K562 (cell line): ENCODE measurements at regions not wholly inside any gene's neighbourhood (a gene's known extent, or its start where the extent isn't known, plus 50 kb on each side); places are given as distances from the start of the nearest gene placed in this dataset.

Source experiments
- AFF4 ChIP-seq: sonication (generic); formaldehyde crosslinking; IDR thresholded peaks from 2 replicates; pipeline ENCODE4 v1.8.0; 2023; ENCODE audit warnings: mild to moderate bottlenecking, missing genetic modification reagents
- ATF3 ChIP-seq, 2 experiments: fragments of 450-650 bp in 1 of 2; sonication (generic) in 1 of 2; formaldehyde crosslinking in 1 of 2; IDR thresholded peaks in 1 of 2; conservative IDR thresholded peaks in 1 of 2; 2 replicates each; pipeline versions ENCODE4 v1.6.1 to v1.8.1; 2016 to 2023; ENCODE audit warnings: mild to moderate bottlenecking in 2 of 2, moderate library complexity in 2 of 2, inconsistent platforms in 1 of 2, missing genetic modification reagents in 1 of 2
- CSDE1 ChIP-seq, 2 experiments: fragments of 450-650 bp; IDR thresholded peaks; 2 replicates each; pipeline ENCODE4 v1.6.1; 2016; ENCODE audit warnings: mild to moderate bottlenecking in 1 of 2
- FOXK1 ChIP-seq: sonication (generic); formaldehyde crosslinking; IDR thresholded peaks from 2 replicates; pipeline ENCODE4 v1.8.0; 2022; ENCODE audit warnings: missing genetic modification reagents, mild to moderate bottlenecking, borderline replicate concordance
- SMARCA4 ChIP-seq: fragments of 450-650 bp; IDR thresholded peaks from 2 replicates; pipeline ENCODE4 v1.6.1; 2016
- SRSF9 ChIP-seq: fragments of 200-400 bp; formaldehyde crosslinking; IDR thresholded peaks from 2 replicates; pipeline ENCODE4 v1.6.1; 2017; ENCODE audit warnings: low read depth, low read length, borderline replicate concordance
- USF1 ChIP-seq: sonication (generic); formaldehyde crosslinking; IDR thresholded peaks from 2 replicates; pipeline ENCODE4 v1.9.0; 2022; ENCODE audit warnings: mild to moderate bottlenecking, missing genetic modification reagents
- ZNF778 ChIP-seq: fragments of 450-650 bp; formaldehyde crosslinking; IDR thresholded peaks from 2 replicates; pipeline ENCODE4 v1.4.0; 2020; ENCODE audit warnings: mild to moderate bottlenecking, moderate library complexity
- ZNF780A ChIP-seq: fragments of 250-450 bp; sonication (Bioruptor Pico); IDR thresholded peaks from 2 replicates; pipeline ENCODE4 v1.5.0; 2021; ENCODE audit warnings: mild to moderate bottlenecking

DNA sequence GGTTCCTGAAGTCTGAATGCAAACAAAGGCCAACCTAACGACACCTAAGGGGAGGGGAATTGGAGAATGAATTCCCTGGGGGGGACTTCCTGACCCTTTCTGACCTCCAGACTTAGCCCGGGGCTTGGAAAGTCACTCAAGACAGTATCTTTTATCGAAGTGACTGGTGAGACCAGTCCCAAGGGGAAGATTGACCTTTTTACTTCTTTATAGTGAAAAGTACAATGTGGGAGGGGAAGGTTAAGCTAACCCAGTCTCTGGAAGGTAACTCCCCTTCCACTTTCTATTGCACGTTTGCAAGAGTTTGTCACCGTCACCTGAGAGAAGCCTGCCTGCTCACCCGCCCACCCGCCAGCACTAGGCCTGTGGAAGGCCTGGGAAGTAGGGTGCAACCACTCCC, 111.9 kb downstream of the EFNB2 start (continued):
- TF ChIP-seq USF1 (CRISPR knock-in tag) (no peak), SMARCA4 (no peak), ZNF778 (CRISPR knock-in tag) (no peak), CSDE1 (IDR thresholded peaks at IDR 0.05) (no peak), AFF4 (no peak), ATF3 (IDR thresholded peaks at IDR 0.05) (no peak), ATF3 (CRISPR knock-in tag; conservative IDR thresholded peaks at IDR 0.05) (no peak), ZNF780A (no peak), FOXK1 (CRISPR knock-in tag) (no peak), SRSF9 (no peak)
